Gastrocnemius medialis (tissue), 4 donors: ENCODE measurements at regions not wholly inside any gene's neighbourhood (a gene's known extent, or its start where the extent isn't known, plus 50 kb on each side); places are given as distances from the start of the nearest gene placed in this dataset.

Experiments
- ATAC-seq, 2 donors: fragments of 150-250 bp; one replicate each; pipeline ENCODE4 v1.9.1; 2016
- DNase-seq, 2 donors: peaks; one replicate each; pipeline ENCODE4 v3.0.0-alpha.2; 2019
- H3K27ac ChIP-seq, 4 donors: fragments of 200-600 bp; sonication (generic); 1 replicate in 1 of 4; 2 replicates in 3 of 4; pipeline ENCODE4 v1.5.1; 2016 to 2018; ENCODE audit warnings: mild to moderate bottlenecking in 2 of 4, moderate library complexity in 1 of 4
- H3K27me3 ChIP-seq, 3 donors: fragments of 200-600 bp; sonication (generic) in 2 of 3; 1 replicate in 1 of 3; 2 replicates in 2 of 3; pipeline versions ENCODE4 v1.5.1 to v1.6.0; 2016 to 2019; ENCODE audit warnings: mild to moderate bottlenecking in 1 of 3, moderate library complexity in 1 of 3
- H3K36me3 ChIP-seq, 2 donors: fragments of 200-600 bp; sonication (generic) in 1 of 2; one replicate each; pipeline ENCODE4 v1.5.1; 2017 to 2018
- H3K4me1 ChIP-seq, 2 donors: fragments of 200-600 bp; sonication (generic) in 1 of 2; one replicate each; pipeline ENCODE4 v1.5.1; 2016 to 2017; ENCODE audit warnings: mild to moderate bottlenecking in 2 of 2
- H3K4me3 ChIP-seq, 4 donors: fragments of 200-600 bp; sonication (generic) in 3 of 4; 1 replicate in 1 of 4; 2 replicates in 3 of 4; pipeline ENCODE4 v1.5.1; 2016 to 2019; ENCODE audit warnings: mild to moderate bottlenecking in 2 of 4
- H3K9me3 ChIP-seq, 3 donors: fragments of 200-600 bp; sonication (generic) in 2 of 3; 1 replicate in 1 of 3; 2 replicates in 2 of 3; pipeline ENCODE4 v1.5.1; 2016 to 2019
- POLR2A ChIP-seq, 2 donors: fragments of 450-650 bp; IDR thresholded peaks; one replicate each; pipeline ENCODE4 v1.6.1; 2017; ENCODE audit warnings: antibody characterized with exemption in 2 of 2, mild to moderate bottlenecking in 2 of 2, moderate library complexity in 2 of 2
- in situ Hi-C, 4 donors: fragments of 200-750 bp; cut with MboI; loops; one replicate each; pipeline versions ENCODE4 v1.15.0 to v1.8.0; 2017; ENCODE audit warnings: low sequenced_read_pairs in 4 of 4
- intact Hi-C: fragments of 100-400 bp; cut with DNase I; formaldehyde crosslinking; loops from one replicate; pipeline ENCODE4 v1.15.1; 2023; ENCODE audit warnings: low total_unique reads
- TF ChIP-seq, protein P1 (sequence below), 5 experiments: fragments of 450-650 bp in 3 of 5; fragments of 200-600 bp in 2 of 5; sonication (generic) in 2 of 5; IDR thresholded peaks in 4 of 5; conservative IDR thresholded peaks in 1 of 5; 1 replicate in 4 of 5; 2 replicates in 1 of 5; pipeline ENCODE4 v1.5.1; 2016 to 2019; ENCODE audit warnings: antibody characterized with exemption in 5 of 5, mild to moderate bottlenecking in 3 of 5, moderate library complexity in 3 of 5

DNA sequence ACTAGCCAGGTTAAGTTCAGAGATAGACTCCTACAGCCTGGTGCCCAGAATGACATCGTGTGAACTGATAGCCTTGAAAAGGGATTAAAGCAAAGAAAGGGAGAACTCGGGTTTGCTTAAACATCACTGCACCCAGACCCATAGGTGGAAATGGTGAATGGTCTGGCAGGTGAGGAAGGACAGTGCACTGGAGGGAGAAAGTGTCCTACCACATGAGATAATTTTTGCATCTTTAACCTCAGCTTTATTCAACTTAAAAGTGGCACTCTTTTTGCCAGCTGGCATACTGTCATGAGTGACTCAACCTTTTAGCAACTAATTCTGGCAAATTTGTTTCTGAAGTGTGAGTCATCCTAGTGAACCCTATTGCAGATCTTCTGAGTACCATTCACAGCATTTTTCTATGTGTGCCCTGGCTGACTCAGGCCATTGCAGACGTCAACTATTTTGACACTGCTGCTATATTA, 53.0 kb upstream of the DAPP1 start:
- intact Hi-C loops = no loop called here
- H3K9me3 ChIP-seq = no peaks in the 10 kb centered on the region

GRCh38 chr4:99762728-99763127, 53.9 kb upstream of the DAPP1 start:
- no peak for TF ChIP-seq POLR2A (IDR thresholded peaks at IDR 0.05)
- TF ChIP-seq, protein P1, sequence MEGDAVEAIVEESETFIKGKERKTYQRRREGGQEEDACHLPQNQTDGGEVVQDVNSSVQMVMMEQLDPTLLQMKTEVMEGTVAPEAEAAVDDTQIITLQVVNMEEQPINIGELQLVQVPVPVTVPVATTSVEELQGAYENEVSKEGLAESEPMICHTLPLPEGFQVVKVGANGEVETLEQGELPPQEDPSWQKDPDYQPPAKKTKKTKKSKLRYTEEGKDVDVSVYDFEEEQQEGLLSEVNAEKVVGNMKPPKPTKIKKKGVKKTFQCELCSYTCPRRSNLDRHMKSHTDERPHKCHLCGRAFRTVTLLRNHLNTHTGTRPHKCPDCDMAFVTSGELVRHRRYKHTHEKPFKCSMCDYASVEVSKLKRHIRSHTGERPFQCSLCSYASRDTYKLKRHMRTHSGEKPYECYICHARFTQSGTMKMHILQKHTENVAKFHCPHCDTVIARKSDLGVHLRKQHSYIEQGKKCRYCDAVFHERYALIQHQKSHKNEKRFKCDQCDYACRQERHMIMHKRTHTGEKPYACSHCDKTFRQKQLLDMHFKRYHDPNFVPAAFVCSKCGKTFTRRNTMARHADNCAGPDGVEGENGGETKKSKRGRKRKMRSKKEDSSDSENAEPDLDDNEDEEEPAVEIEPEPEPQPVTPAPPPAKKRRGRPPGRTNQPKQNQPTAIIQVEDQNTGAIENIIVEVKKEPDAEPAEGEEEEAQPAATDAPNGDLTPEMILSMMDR (IDR thresholded peaks at IDR 0.05 in 4 of 5, conservative IDR thresholded peaks at IDR 0.05 in 1 of 5) = no peak
- in situ Hi-C loops (no loop called here), intact Hi-C loops (no loop called here)
- peaks cover 11 to 28% of the 10 kb centered on the region in 2 donors for H3K4me1 ChIP-seq
- no peaks in the 10 kb centered on the region for H3K27me3 ChIP-seq
- ATAC-seq = no peak
- no peaks in the 10 kb centered on the region for H3K9me3 ChIP-seq
- H3K36me3 ChIP-seq = no peaks in the 10 kb centered on the region
- peak overlapping the region in 1 of 4 donors; percentile 56 for H3K27ac ChIP-seq
- no peak for DNase-seq
- H3K4me3 ChIP-seq = no peak overlapping the region

More for the DNA sequence above, 53.0 kb upstream of the DAPP1 start:
- Histone ChIP-seq H3K4me1 (peaks cover 11 to 28% of the 10 kb centered on the region in 2 donors), H3K27ac (no peak overlapping the region), H3K27me3 (no peaks in the 10 kb centered on the region), H3K36me3 (no peaks in the 10 kb centered on the region), H3K4me3 (no peak overlapping the region)
- ATAC-seq (peak in 1 of 2 donors; percentile 47), DNase-seq (no peak)
- TF ChIP-seq, protein P1 (IDR thresholded peaks at IDR 0.05 in 4 of 5, conservative IDR thresholded peaks at IDR 0.05 in 1 of 5) = no peak
- no peak for TF ChIP-seq POLR2A (IDR thresholded peaks at IDR 0.05)
- in situ Hi-C loops = no loop called here

DNA sequence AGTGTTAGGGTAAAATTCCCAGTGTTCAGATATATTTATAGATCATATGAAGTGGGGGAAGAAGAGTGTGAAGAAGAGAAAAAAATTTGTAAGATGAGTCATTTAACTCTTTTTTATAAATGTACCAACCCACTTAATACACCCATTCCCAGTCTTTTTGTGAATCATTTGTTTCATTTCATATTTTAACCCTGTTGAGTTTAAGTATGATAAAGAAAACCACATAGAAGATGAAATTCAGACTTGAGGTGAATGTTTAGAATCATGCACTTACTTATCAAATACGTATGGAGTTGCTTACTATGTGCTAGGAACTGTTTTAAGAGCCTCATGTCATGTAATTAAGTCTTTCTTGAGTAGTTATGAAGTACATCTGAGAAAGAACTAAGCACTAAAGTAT, 56.6 kb upstream of the DAPP1 start:
- no peaks in the 10 kb centered on the region for H3K27me3 ChIP-seq
- H3K27ac ChIP-seq = peak overlapping the region in 1 of 4 donors; percentile 37
- H3K36me3 ChIP-seq = no peaks in the 10 kb centered on the region
- H3K9me3 ChIP-seq = no peaks in the 10 kb centered on the region
- in situ Hi-C loops = no loop called here
- intact Hi-C loops = no loop called here
- TF ChIP-seq POLR2A (IDR thresholded peaks at IDR 0.05) = no peak
- TF ChIP-seq, protein P1 (IDR thresholded peaks at IDR 0.05 in 4 of 5, conservative IDR thresholded peaks at IDR 0.05 in 1 of 5) = no peak
- ATAC-seq (no peak), DNase-seq (no peak)
- no peak overlapping the region for H3K4me3 ChIP-seq
- peaks cover 11 to 28% of the 10 kb centered on the region in 2 donors for H3K4me1 ChIP-seq

- no peaks in the 10 kb centered on the region for H3K36me3 ChIP-seq
- H3K4me1 ChIP-seq = peaks cover 11 to 28% of the 10 kb centered on the region in 2 donors
- ATAC-seq (peak; percentile 68 to 71), DNase-seq (peak; percentile 15)
- peak overlapping the region in 1 of 4 donors; percentile 37 for H3K27ac ChIP-seq
- H3K9me3 ChIP-seq = no peaks in the 10 kb centered on the region
- intact Hi-C loops = no loop called here
- TF ChIP-seq, protein P1 (IDR thresholded peaks at IDR 0.05 in 4 of 5, conservative IDR thresholded peaks at IDR 0.05 in 1 of 5) = no peak
- no peaks in the 10 kb centered on the region for H3K27me3 ChIP-seq
- no peak overlapping the region for H3K4me3 ChIP-seq
- in situ Hi-C loops = no loop called here
Observed at GRCh38 chr4:99759346-99759984, 57.2 kb upstream of the DAPP1 start.
